GM18505 (cell line): ENCODE measurements at regions not wholly inside any gene's neighbourhood (a gene's known extent, or its start where the extent isn't known, plus 50 kb on each side); places are given as distances from the start of the nearest gene placed in this dataset.
A peak's percentile ranks its signal among the peaks of the same experiment; 100 is the strongest.
"Not testable (repeated sequence)": the region's sequence is repeated elsewhere in the genome, so short reads cannot be mapped to it uniquely, and the experiment has no call there.

Source experiments
- ATAC-seq: cut with Tn5 transposase; IDR thresholded peaks from one replicate; pipeline ENCODE4 v1.9.1; 2021; ENCODE audit not compliant: unreplicated experiment
- POLR2A ChIP-seq: IDR thresholded peaks from 4 replicates; pipeline ENCODE4 v1.6.1; 2011; ENCODE audit warnings: borderline replicate concordance; ENCODE audit not compliant: insufficient read depth, insufficient read length; ENCODE audit errors: extremely low read depth

- no peak for ATAC-seq
- no peak for TF ChIP-seq POLR2A
Observed at GRCh38 chr4:75327804-75328512, 186.2 kb downstream of the RCHY1 start.

- no peak for ATAC-seq
- no peak for TF ChIP-seq POLR2A
Observed at GRCh38 chr4:75325318-75325979, 188.8 kb downstream of the RCHY1 start.

- no peak for ATAC-seq
- TF ChIP-seq POLR2A = no peak
Observed at GRCh38 chr4:75321484-75321883, 192.7 kb downstream of the RCHY1 start.

GRCh38 chr4:75317641-75318040, 196.6 kb downstream of the RCHY1 start:
- ATAC-seq = not testable (repeated sequence)

GRCh38 chr4:75308049-75308448, 206.2 kb downstream of the RCHY1 start:
- no peak for ATAC-seq
- TF ChIP-seq POLR2A = no peak

- no peak for TF ChIP-seq POLR2A
- ATAC-seq = no peak
Observed at GRCh38 chr4:75306506-75306905, 207.7 kb downstream of the RCHY1 start.

- no peak for ATAC-seq
- no peak for TF ChIP-seq POLR2A
Observed at GRCh38 chr4:75302648-75303047, 211.6 kb downstream of the RCHY1 start.

- peak; percentile 75 for ATAC-seq
- no peak for TF ChIP-seq POLR2A
Observed at GRCh38 chr4:75289914-75290582, 224.2 kb downstream of the RCHY1 start.

- no peak for TF ChIP-seq POLR2A
- no peak for ATAC-seq
Observed at GRCh38 chr4:75287738-75288517, 226.3 kb downstream of the RCHY1 start.

- TF ChIP-seq POLR2A = no peak
- ATAC-seq = no peak
Observed at GRCh38 chr4:75285837-75286236, 228.4 kb downstream of the RCHY1 start.

- no peak for TF ChIP-seq POLR2A
- no peak for ATAC-seq
Observed at GRCh38 chr4:75284831-75285230, 229.4 kb downstream of the RCHY1 start.

- not testable (repeated sequence) for ATAC-seq
Observed at GRCh38 chr4:75280461-75280860, 233.7 kb downstream of the RCHY1 start.

- no peak for TF ChIP-seq POLR2A
- ATAC-seq = no peak
Observed at GRCh38 chr4:75259306-75259705, 254.9 kb downstream of the RCHY1 start.

GRCh38 chr4:75255261-75255660, 258.9 kb downstream of the RCHY1 start:
- TF ChIP-seq POLR2A = no peak
- no peak for ATAC-seq

GRCh38 chr4:75254745-75255144, 259.5 kb downstream of the RCHY1 start:
- TF ChIP-seq POLR2A = no peak

GRCh38 chr4:75253094-75253493, 261.1 kb downstream of the RCHY1 start:
- ATAC-seq = not testable (repeated sequence)

More at GRCh38 chr4:75254745-75255144, 259.5 kb downstream of the RCHY1 start:
- no peak for ATAC-seq
